ENCODE measurements at regions not wholly inside any gene's neighbourhood (a gene's known extent, or its start where the extent isn't known, plus 50 kb on each side); places are given as distances from the start of the nearest gene placed in this dataset.
"Not testable (repeated sequence)": the region's sequence is repeated elsewhere in the genome, so short reads cannot be mapped to it uniquely, and the experiment has no call there.

GRCh38 chr10:118467200-118467599, 125.1 kb upstream of the FAM204A start:
- no peak for DNase-seq (ENCODE audit: low read depth)

GRCh38 chr10:118465300-118465874, 123.3 kb upstream of the FAM204A start:
- DNase-seq (ENCODE audit: low read depth): no peak

GRCh38 chr10:118463740-118464139, 121.6 kb upstream of the FAM204A start:
- no peak for DNase-seq (ENCODE audit: low read depth)

GRCh38 chr10:118462401-118462800, 120.3 kb upstream of the FAM204A start:
- no peak for DNase-seq (ENCODE audit: low read depth)

- peak; percentile 42 for DNase-seq (ENCODE audit: low read depth)
These were observed 117.6 kb upstream of the FAM204A start for GRCh38 chr10:118459642-118460193.

- DNase-seq (ENCODE audit: low read depth): no peak
These were observed 117.0 kb upstream of the FAM204A start for GRCh38 chr10:118458957-118459641.

- DNase-seq (ENCODE audit: low read depth): no peak
These were observed 115.8 kb upstream of the FAM204A start for GRCh38 chr10:118457824-118458428.

GRCh38 chr10:118455181-118455695, 113.1 kb upstream of the FAM204A start:
- no peak for DNase-seq (ENCODE audit: low read depth)

GRCh38 chr10:118454211-118454610, 112.1 kb upstream of the FAM204A start:
- DNase-seq (ENCODE audit: low read depth): no peak

GRCh38 chr10:118452098-118452497, 110.0 kb upstream of the FAM204A start:
- DNase-seq (ENCODE audit: low read depth): no peak

GRCh38 chr10:118449521-118449920, 107.4 kb upstream of the FAM204A start:
- no peak for DNase-seq (ENCODE audit: low read depth)

GRCh38 chr10:118448744-118449143, 106.6 kb upstream of the FAM204A start:
- no peak for DNase-seq (ENCODE audit: low read depth)

- no peak for DNase-seq (ENCODE audit: low read depth)
These were observed 105.5 kb upstream of the FAM204A start for GRCh38 chr10:118447478-118448270.

GRCh38 chr10:118445535-118445934, 103.4 kb upstream of the FAM204A start:
- DNase-seq (ENCODE audit: low read depth): no peak

- DNase-seq (ENCODE audit: low read depth): no peak
These were observed 101.9 kb upstream of the FAM204A start for GRCh38 chr10:118444069-118444468.

GRCh38 chr10:118442032-118442431, 99.9 kb upstream of the FAM204A start:
- no peak for DNase-seq (ENCODE audit: low read depth)

GRCh38 chr10:118439824-118440223, 97.7 kb upstream of the FAM204A start:
- DNase-seq (ENCODE audit: low read depth): no peak

GRCh38 chr10:118436742-118437141, 94.6 kb upstream of the FAM204A start:
- no peak for DNase-seq (ENCODE audit: low read depth)

- DNase-seq (ENCODE audit: low read depth): no peak
These were observed 88.1 kb upstream of the FAM204A start for GRCh38 chr10:118430190-118430589.

GRCh38 chr10:118423800-118424442, 81.8 kb upstream of the FAM204A start:
- DNase-seq (ENCODE audit: low read depth): peak; percentile 57

GRCh38 chr10:118422241-118422640, 80.1 kb upstream of the FAM204A start:
- DNase-seq (ENCODE audit: low read depth): no peak

- DNase-seq (ENCODE audit: low read depth): not testable (repeated sequence)
These were observed 77.9 kb upstream of the FAM204A start for GRCh38 chr10:118420049-118420448.
